Activated naive CD8-positive, alpha-beta T cell (primary cell): ENCODE measurements at regions not wholly inside any gene's neighbourhood (a gene's known extent, or its start where the extent isn't known, plus 50 kb on each side); places are given as distances from the start of the nearest gene placed in this dataset.

Source experiments
- H3K27ac Mint-ChIP-seq: one replicate; pipeline ENCODE4 v1.8.0; 2021; ENCODE audit warnings: mixed read lengths
- H3K27me3 Mint-ChIP-seq: one replicate; pipeline ENCODE4 v1.8.0; 2021; ENCODE audit warnings: mixed read lengths
- H3K36me3 Mint-ChIP-seq: one replicate; pipeline ENCODE4 v1.8.0; 2021; ENCODE audit warnings: mixed read lengths
- H3K4me1 Mint-ChIP-seq: one replicate; pipeline ENCODE4 v1.8.0; 2021; ENCODE audit warnings: low read depth, mixed read lengths
- H3K4me3 Mint-ChIP-seq: one replicate; pipeline ENCODE4 v1.8.0; 2021; ENCODE audit warnings: mild to moderate bottlenecking, mixed read lengths
- H3K9me3 Mint-ChIP-seq: one replicate; pipeline ENCODE4 v1.8.0; 2021; ENCODE audit warnings: low read depth, mixed read lengths

DNA sequence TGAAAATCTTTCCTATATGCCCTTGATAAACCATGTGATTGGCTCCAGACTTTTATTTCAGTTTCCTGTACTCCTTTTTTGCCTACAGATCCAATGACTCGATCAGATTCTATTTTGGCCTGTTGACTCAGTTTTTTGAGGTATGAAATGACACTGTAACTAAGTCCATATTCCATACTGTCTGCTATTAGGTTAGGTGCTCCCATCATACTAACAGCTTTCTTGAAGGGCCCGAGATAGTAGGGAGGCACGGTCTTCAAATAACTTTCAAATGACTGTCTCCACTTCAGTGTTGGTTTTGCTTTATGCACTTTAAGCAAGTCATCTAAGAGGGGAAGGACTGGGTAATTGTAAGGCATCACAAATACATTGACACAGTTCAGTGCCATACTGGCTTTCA, 295.4 kb upstream of the DAB2 start:
- peaks cover 4% of the 10 kb centered on the region for H3K27me3 Mint-ChIP-seq
- H3K9me3 Mint-ChIP-seq, result no peaks in the 10 kb centered on the region
- H3K27ac Mint-ChIP-seq, result no peak overlapping the region
- H3K4me3 Mint-ChIP-seq, result no peak overlapping the region
- no peaks in the 10 kb centered on the region for H3K4me1 Mint-ChIP-seq
- no peaks in the 10 kb centered on the region for H3K36me3 Mint-ChIP-seq

DNA sequence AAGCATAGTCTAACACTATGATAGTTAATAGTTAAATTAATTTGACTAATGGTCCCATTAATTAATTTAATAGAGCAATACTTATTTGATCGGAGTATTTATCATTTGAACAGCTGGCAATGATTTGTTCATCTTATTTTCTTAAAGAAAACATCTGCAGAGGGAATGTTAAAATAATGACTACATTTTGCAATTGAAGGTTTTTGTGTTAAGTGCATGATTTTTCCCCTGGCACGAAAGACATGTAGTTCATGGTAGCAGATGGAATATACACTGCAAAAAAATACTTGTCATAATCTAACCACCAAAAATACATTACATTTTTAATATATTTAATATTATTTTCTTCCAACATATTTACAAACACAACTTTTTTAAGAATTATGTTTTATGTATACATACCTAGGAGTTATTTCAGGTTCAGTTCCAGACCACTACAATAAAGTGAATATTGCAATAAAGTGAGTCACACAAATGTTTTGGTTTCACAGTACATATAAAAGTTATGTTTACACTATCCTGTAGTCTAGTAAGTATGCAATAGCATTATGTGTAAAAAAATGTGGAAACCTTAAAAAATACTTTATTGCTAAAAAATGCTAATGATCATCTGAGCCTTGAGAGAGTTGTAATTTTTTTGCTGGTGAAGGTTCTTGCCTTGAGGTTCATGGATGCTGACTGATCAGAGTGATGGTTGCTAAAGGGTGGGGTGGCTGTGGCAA, 292.6 kb upstream of the DAB2 start:
- no peaks in the 10 kb centered on the region for H3K4me1 Mint-ChIP-seq
- no peaks in the 10 kb centered on the region for H3K36me3 Mint-ChIP-seq
- H3K27ac Mint-ChIP-seq, result no peak overlapping the region
- H3K4me3 Mint-ChIP-seq, result no peak overlapping the region
- no peaks in the 10 kb centered on the region for H3K9me3 Mint-ChIP-seq
- peaks cover 4% of the 10 kb centered on the region for H3K27me3 Mint-ChIP-seq

- Mint-ChIP-seq H3K27me3 (peaks cover 4% of the 10 kb centered on the region), H3K9me3 (no peaks in the 10 kb centered on the region), H3K4me3 (no peak overlapping the region), H3K27ac (no peak overlapping the region), H3K4me1 (no peaks in the 10 kb centered on the region), H3K36me3 (no peaks in the 10 kb centered on the region)
Observed at GRCh38 chr5:39716532-39717028, 291.8 kb upstream of the DAB2 start.

DNA sequence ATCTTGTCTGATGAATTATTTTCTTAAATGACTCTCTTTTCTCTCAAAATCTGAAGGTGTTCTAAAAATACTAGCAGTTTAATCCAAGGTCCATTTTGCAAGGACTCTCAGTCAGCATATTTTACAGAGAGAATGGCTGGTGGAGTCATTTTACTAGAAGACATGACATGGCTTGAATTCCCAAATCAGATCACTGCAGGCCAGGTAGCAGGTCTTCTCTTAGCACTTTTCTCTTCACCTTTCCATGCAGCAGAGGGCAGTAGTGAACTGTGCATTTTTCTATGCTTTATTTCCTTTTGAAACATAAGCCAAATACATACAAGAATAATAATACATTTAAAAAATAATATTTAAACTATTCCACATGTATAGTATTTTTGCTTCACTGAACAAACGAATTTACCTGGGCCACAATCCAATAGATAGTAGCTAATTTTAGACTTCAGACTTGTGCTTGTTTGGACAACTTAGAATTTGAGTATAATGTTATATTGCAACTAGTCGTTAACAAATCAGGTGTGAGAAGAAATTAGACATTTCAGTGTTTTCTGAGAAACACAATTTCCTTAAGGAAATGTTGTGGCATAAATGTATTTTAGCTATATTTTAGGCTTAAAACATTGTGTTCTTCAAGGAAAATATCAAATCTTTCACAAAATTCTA, 289.4 kb upstream of the DAB2 start:
- H3K36me3 Mint-ChIP-seq, result no peaks in the 10 kb centered on the region
- H3K9me3 Mint-ChIP-seq, result no peaks in the 10 kb centered on the region
- no peaks in the 10 kb centered on the region for H3K4me1 Mint-ChIP-seq
- peaks cover 1% of the 10 kb centered on the region for H3K27me3 Mint-ChIP-seq
- no peak overlapping the region for H3K4me3 Mint-ChIP-seq
- H3K27ac Mint-ChIP-seq, result no peak overlapping the region

DNA sequence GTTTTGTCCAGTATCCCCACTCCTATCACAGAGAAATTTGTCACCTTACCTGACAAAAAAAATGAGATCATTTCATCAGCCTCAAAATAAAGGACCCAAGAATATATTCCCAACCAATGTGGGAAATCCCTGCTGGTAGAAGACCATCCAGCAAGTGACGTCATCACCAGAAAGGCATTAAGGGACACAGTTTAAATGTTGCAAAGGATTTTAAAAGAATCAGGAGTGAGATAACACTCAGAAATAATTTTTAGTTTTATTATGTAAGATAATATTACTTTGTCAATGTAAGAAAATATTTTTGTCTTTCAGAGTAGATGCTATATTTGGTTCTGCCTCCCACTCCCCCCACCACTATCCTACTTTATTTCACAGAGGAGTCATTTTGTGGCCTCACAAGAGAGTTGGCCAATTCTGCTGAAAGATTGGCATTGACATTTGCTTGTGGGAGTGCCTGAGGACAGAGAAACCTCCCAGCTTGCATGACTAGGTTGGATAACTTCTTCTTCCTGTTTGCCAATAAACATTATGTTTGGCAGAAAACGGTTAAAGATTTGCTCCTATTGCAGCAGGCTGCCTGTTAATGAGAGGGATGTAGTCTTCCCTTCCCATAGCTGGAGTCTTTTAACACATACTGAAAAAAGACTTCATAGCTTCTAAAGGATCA, 288.6 kb upstream of the DAB2 start:
- Mint-ChIP-seq H3K27ac (no peak overlapping the region), H3K4me1 (no peaks in the 10 kb centered on the region), H3K9me3 (no peaks in the 10 kb centered on the region), H3K36me3 (no peaks in the 10 kb centered on the region), H3K4me3 (no peak overlapping the region), H3K27me3 (peaks cover 2% of the 10 kb centered on the region)

GRCh38 chr5:39712316-39713249, 287.8 kb upstream of the DAB2 start:
- Mint-ChIP-seq H3K27ac (no peak overlapping the region), H3K27me3 (peaks cover 5% of the 10 kb centered on the region), H3K4me3 (no peak overlapping the region), H3K36me3 (no peaks in the 10 kb centered on the region), H3K4me1 (no peaks in the 10 kb centered on the region), H3K9me3 (no peaks in the 10 kb centered on the region)

DNA sequence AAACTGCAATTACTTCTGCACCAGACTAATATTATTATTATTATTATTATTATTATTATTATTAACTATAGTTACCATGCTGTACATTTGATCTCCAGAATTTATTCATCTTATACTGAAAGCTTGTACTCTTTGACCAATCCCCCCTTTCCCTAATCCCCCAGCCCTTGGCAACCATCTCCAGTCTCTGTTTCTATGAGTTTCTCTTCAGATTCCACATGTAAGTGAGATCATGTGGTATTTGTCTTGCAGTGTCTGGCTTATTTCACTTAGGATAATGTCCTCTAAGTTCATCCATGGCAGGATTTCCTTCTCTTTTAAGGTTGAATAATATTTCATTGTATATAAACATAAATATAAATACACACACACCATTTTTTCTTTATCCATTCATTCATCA, 287.0 kb upstream of the DAB2 start:
- no peaks in the 10 kb centered on the region for H3K9me3 Mint-ChIP-seq
- H3K36me3 Mint-ChIP-seq, result no peaks in the 10 kb centered on the region
- no peak overlapping the region for H3K4me3 Mint-ChIP-seq

GRCh38 chr5:39709032-39709431, 284.3 kb upstream of the DAB2 start:
- H3K4me1 Mint-ChIP-seq, result no peaks in the 10 kb centered on the region
- H3K36me3 Mint-ChIP-seq, result no peaks in the 10 kb centered on the region
- H3K9me3 Mint-ChIP-seq, result no peaks in the 10 kb centered on the region
- no peak overlapping the region for H3K27ac Mint-ChIP-seq
- H3K27me3 Mint-ChIP-seq, result peaks cover 9% of the 10 kb centered on the region
- H3K4me3 Mint-ChIP-seq, result no peak overlapping the region

More for the DNA sequence above, 287.0 kb upstream of the DAB2 start:
- Mint-ChIP-seq H3K27ac (no peak overlapping the region), H3K4me1 (no peaks in the 10 kb centered on the region), H3K27me3 (peaks cover 5% of the 10 kb centered on the region)

GRCh38 chr5:39702928-39703327, 278.1 kb upstream of the DAB2 start:
- Mint-ChIP-seq H3K4me3 (no peak overlapping the region), H3K27me3 (peaks cover 9% of the 10 kb centered on the region), H3K27ac (no peak overlapping the region), H3K4me1 (no peaks in the 10 kb centered on the region), H3K9me3 (no peaks in the 10 kb centered on the region), H3K36me3 (no peaks in the 10 kb centered on the region)

DNA sequence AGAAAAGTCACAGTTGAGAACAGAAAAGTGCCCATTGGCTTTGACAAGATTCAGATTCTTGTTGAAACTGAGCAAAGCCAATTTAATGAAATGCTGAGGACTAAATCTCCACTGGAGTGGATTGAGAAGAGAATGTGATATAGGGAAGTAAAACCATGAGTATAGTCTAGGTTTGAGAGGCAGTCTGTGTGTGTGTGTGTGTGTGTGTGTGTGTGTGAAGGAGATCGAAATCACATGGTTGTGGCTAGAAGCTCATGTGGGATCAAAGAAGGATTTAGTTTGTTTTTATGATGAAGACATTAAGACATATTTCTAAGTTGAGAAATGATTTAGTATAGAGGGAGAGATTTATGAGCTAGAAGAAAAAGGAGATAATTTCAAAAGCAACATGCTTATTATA, 275.7 kb upstream of the DAB2 start:
- Mint-ChIP-seq H3K36me3 (no peaks in the 10 kb centered on the region), H3K27ac (no peak overlapping the region), H3K9me3 (no peaks in the 10 kb centered on the region), H3K27me3 (peaks cover 5% of the 10 kb centered on the region), H3K4me1 (no peaks in the 10 kb centered on the region), H3K4me3 (no peak overlapping the region)

DNA sequence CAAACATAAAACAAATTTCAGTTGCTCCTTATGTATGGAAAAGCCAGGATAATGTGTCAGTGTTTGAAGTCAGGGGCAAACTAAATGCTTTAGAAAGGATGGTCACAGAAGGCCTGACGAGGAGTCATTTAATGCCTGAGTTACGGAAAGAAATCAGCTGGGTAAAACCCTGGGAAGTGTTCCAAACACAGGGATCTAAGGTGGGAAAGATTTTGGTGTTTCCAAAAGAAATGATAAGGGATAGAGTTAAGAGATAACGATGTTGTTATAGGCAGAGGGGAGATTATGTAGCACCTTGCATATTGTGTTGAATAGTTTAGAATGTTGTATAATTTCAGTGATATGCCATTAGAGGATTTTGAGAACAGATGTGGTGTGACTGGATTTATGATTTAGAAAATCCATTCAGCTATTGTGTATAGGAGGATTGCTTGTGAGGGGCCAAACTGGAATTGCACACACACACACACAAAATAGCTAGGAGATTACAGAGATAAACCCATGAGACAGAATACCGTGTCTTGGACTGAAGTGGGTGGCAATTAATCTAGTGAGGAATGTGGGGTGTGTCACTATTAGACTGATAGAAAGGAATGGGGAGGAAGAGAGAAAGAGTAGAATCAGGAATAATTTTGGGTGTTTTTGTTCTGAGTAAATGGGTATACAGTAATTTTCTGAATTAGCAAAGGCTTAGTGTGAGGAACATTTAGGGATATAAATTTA, 274.2 kb upstream of the DAB2 start:
- H3K36me3 Mint-ChIP-seq, result no peaks in the 10 kb centered on the region
- H3K9me3 Mint-ChIP-seq, result no peaks in the 10 kb centered on the region
- no peak overlapping the region for H3K4me3 Mint-ChIP-seq
- no peak overlapping the region for H3K27ac Mint-ChIP-seq
- no peaks in the 10 kb centered on the region for H3K4me1 Mint-ChIP-seq
- peaks cover 6% of the 10 kb centered on the region for H3K27me3 Mint-ChIP-seq

DNA sequence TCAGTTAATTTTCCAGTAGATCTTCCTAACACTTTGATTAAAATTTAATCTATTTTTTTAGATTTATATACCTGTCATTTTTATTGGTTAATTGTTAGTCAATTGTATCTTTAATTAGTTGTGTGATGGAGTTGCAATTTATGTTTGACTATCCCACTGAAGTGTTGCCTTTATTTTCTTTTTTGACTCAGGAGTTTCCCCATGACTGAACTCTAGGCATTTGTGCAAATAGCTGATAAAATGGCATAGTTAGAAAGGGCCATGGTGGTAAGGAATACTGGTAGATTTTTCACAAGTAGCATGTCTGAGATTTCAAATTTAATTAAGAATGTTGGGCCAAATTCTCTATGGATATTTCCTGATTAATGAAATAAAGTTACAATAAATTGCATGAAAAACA, 273.1 kb upstream of the DAB2 start:
- Mint-ChIP-seq H3K27me3 (peaks cover 4% of the 10 kb centered on the region), H3K4me1 (no peaks in the 10 kb centered on the region), H3K27ac (no peak overlapping the region), H3K9me3 (no peaks in the 10 kb centered on the region), H3K4me3 (no peak overlapping the region), H3K36me3 (no peaks in the 10 kb centered on the region)

DNA sequence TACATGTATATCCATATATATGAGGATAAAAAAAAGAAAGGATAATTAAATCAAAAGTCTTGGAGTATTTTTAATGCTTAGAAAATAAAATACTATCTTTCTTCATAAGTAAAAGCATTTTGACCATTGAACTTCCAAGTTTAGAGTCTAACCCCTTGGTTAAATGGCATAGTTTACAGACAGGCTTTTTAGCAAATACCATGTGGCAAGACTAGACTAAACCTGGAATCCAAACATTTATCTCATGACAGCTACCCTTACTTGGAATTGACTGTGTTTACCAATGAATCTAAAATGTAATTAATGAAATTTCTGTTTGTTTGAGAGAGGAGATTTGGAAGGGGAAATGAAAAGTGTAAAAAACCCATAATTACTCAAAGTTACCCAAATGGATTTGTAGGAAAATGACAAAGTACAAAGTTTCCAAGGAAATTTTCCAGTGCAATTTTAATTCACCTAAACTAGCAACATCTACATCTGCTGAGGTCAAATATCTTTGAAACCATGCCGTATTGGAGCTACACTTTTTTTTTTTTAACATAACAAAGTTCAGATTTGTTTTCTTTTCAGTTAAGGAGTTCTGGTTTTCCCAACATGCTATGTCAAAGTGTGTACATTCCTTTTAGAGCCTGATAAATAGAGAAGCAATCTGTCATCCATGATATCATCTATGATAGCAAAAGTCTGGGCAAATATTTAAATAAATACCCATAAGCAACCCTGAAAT, 272.1 kb upstream of the DAB2 start:
- Mint-ChIP-seq H3K4me1 (no peaks in the 10 kb centered on the region), H3K27me3 (peaks cover 5% of the 10 kb centered on the region), H3K4me3 (no peak overlapping the region), H3K9me3 (no peaks in the 10 kb centered on the region), H3K27ac (no peak overlapping the region), H3K36me3 (no peaks in the 10 kb centered on the region)

- Mint-ChIP-seq H3K9me3 (peaks cover 3% of the 10 kb centered on the region), H3K36me3 (no peaks in the 10 kb centered on the region), H3K27me3 (peaks cover 13% of the 10 kb centered on the region), H3K4me1 (no peaks in the 10 kb centered on the region), H3K4me3 (no peak overlapping the region), H3K27ac (no peak overlapping the region)
Observed at GRCh38 chr5:39691993-39692392, 267.2 kb upstream of the DAB2 start.
